Smooth muscle cell (in vitro differentiated cells): ENCODE measurements at regions not wholly inside any gene's neighbourhood (a gene's known extent, or its start where the extent isn't known, plus 50 kb on each side); places are given as distances from the start of the nearest gene placed in this dataset. TPM values are rescaled to one million over a fixed set of nuclear protein-coding genes. Genes with fewer than 3 reads are reported as not detected.
"Not testable (repeated sequence)": the region's sequence is repeated elsewhere in the genome, so short reads cannot be mapped to it uniquely, and the experiment has no call there.

Experiments
- DNase-seq: peaks from one replicate; lab custom pipeline; 2025; ENCODE audit not compliant: unreplicated experiment; lab: John Stamatoyannopoulos, UW
- H2AFZ ChIP-seq: fragments of 200-600 bp; sonication (generic); 2 replicates; pipeline ENCODE4 v1.6.0; 2016; ENCODE audit warnings: antibody characterized with exemption, low read depth, mild to moderate bottlenecking
- H3F3A ChIP-seq: fragments of 200-600 bp; sonication (generic); 2 replicates; pipeline ENCODE4 v1.6.0; 2017; ENCODE audit warnings: antibody characterized with exemption, low read depth
- H3K27ac ChIP-seq: fragments of 200-600 bp; sonication (generic); 2 replicates; pipeline ENCODE4 v1.5.1; 2016; ENCODE audit warnings: low read depth, mild to moderate bottlenecking
- H3K27me3 ChIP-seq: fragments of 200-600 bp; sonication (generic); 2 replicates; pipeline ENCODE4 v1.6.1; 2016; ENCODE audit warnings: low read depth, mild to moderate bottlenecking
- H3K36me3 ChIP-seq: fragments of 200-600 bp; sonication (generic); 2 replicates; pipeline ENCODE4 v1.5.1; 2016; ENCODE audit warnings: low read depth
- H3K4me1 ChIP-seq: fragments of 200-600 bp; sonication (generic); 2 replicates; pipeline ENCODE4 v1.5.1; 2016; ENCODE audit warnings: low read depth
- H3K4me2 ChIP-seq: fragments of 200-600 bp; sonication (generic); 2 replicates; pipeline ENCODE4 v1.6.0; 2016; ENCODE audit warnings: mild to moderate bottlenecking
- H3K4me3 ChIP-seq: fragments of 200-600 bp; sonication (generic); 2 replicates; pipeline ENCODE4 v1.5.1; 2016; ENCODE audit warnings: mild to moderate bottlenecking
- H3K79me2 ChIP-seq: fragments of 200-600 bp; sonication (generic); 2 replicates; pipeline ENCODE4 v1.6.0; 2016; ENCODE audit warnings: low read depth, mild to moderate bottlenecking
- H3K9ac ChIP-seq: fragments of 200-600 bp; sonication (generic); 2 replicates; pipeline ENCODE4 v1.6.0; 2016; ENCODE audit warnings: low read depth
- H3K9me3 ChIP-seq: fragments of 200-600 bp; sonication (generic); replicated peaks from 2 replicates; pipeline ENCODE4 v1.5.1; 2016; ENCODE audit warnings: low read depth
- H4K20me1 ChIP-seq: fragments of 200-600 bp; sonication (generic); 2 replicates; pipeline ENCODE4 v1.6.0; 2016; ENCODE audit warnings: low read depth
- CTCF ChIP-seq: fragments of 200-600 bp; sonication (generic); IDR thresholded peaks from 2 replicates; pipeline ENCODE4 v1.5.1; 2017; ENCODE audit warnings: borderline replicate concordance, mild to moderate bottlenecking, antibody characterized with exemption; ENCODE audit not compliant: insufficient read depth, poor library complexity, severe bottlenecking
- WGBS: methylation state at CpG from one replicate; pipeline ENCODE4 v1.1.7; 2016; ENCODE audit warnings: low lambda C conversion rate; 5-methylcytosine and 5-hydroxymethylcytosine counted together
- small RNA-seq: library from RNA; depleted of rRNA; stranded (forward); fragments of <200 nt; gene quantifications from one replicate; pipeline ENCODE3, GENCODE V24; 2014

- H2AFZ ChIP-seq: no peak overlapping the region
- no peak overlapping the region for H3K4me2 ChIP-seq
- no peak overlapping the region for H3K4me3 ChIP-seq
- H3K36me3 ChIP-seq: no peaks in the 10 kb centered on the region
- no peaks in the 10 kb centered on the region for H3K9me3 ChIP-seq
- H3K4me1 ChIP-seq: no peaks in the 10 kb centered on the region
- H3K9ac ChIP-seq: no peak overlapping the region
- DNase-seq: no peak
- no peak overlapping the region for H3K27ac ChIP-seq
- H3K79me2 ChIP-seq: no peaks in the 10 kb centered on the region
- no peaks in the 10 kb centered on the region for H3K27me3 ChIP-seq
- WGBS: 87% methylated on average over 1 of the region's 1 CpG
- H3F3A ChIP-seq: no peaks in the 10 kb centered on the region
- H4K20me1 ChIP-seq: no peaks in the 10 kb centered on the region
- no peak for TF ChIP-seq CTCF
Observed at GRCh38 chr4:150018257-150018656, 60.0 kb upstream of the DCLK2 start.

- H3K36me3 ChIP-seq: no peaks in the 10 kb centered on the region
- DNase-seq: no peak
Observed at GRCh38 chr4:150021483-150021882, 56.8 kb upstream of the DCLK2 start.

GRCh38 chr4:150023489-150023888, 54.8 kb upstream of the DCLK2 start:
- no peaks in the 10 kb centered on the region for H3K9me3 ChIP-seq
- whole genome bisulfite sequencing: 83% methylated on average over 2 of the region's 2 CpGs
- no peak overlapping the region for H2AFZ ChIP-seq
- DNase-seq: no peak
- no peaks in the 10 kb centered on the region for H3K79me2 ChIP-seq
- no peak overlapping the region for H3K9ac ChIP-seq
- no peaks in the 10 kb centered on the region for H3K4me1 ChIP-seq
- H3K27me3 ChIP-seq: no peaks in the 10 kb centered on the region
- no peak overlapping the region for H3K4me2 ChIP-seq
- H4K20me1 ChIP-seq: no peaks in the 10 kb centered on the region
- H3K36me3 ChIP-seq: no peaks in the 10 kb centered on the region
- H3K27ac ChIP-seq: no peak overlapping the region
- H3K4me3 ChIP-seq: no peak overlapping the region
- no peak for TF ChIP-seq CTCF
- no peaks in the 10 kb centered on the region for H3F3A ChIP-seq

More at GRCh38 chr4:150021483-150021882, 56.8 kb upstream of the DCLK2 start:
- no peaks in the 10 kb centered on the region for H3K4me1 ChIP-seq
- H3F3A ChIP-seq: no peaks in the 10 kb centered on the region
- no peak overlapping the region for H3K9ac ChIP-seq
- H2AFZ ChIP-seq: no peak overlapping the region
- no peaks in the 10 kb centered on the region for H3K79me2 ChIP-seq
- TF ChIP-seq CTCF: no peak
- 94% methylated on average over 1 of the region's 1 CpG for WGBS
- H3K4me3 ChIP-seq: no peak overlapping the region
- H4K20me1 ChIP-seq: no peaks in the 10 kb centered on the region
- no peaks in the 10 kb centered on the region for H3K27me3 ChIP-seq
- no peaks in the 10 kb centered on the region for H3K9me3 ChIP-seq
- no peak overlapping the region for H3K4me2 ChIP-seq
- H3K27ac ChIP-seq: no peak overlapping the region

- not testable (repeated sequence) for DNase-seq, H3F3A ChIP-seq, H3K27ac ChIP-seq, H3K4me3 ChIP-seq, H3K9me3 ChIP-seq, H3K9ac ChIP-seq, H3K4me1 ChIP-seq, H3K27me3 ChIP-seq, H3K4me2 ChIP-seq, H3K79me2 ChIP-seq, H4K20me1 ChIP-seq, H3K36me3 ChIP-seq, H2AFZ ChIP-seq
Observed at GRCh38 chr4:150026987-150027386, 51.3 kb upstream of the DCLK2 start.

Small RNA genes lying in the stretch of these regions (small RNA-seq; reads per million reads assigned to genes)
- not detected for gene RNA5SP167
- gene RNU6-1230P: not detected
